IMR-90 (cell line): ENCODE measurements at regions not wholly inside any gene's neighbourhood (a gene's known extent, or its start where the extent isn't known, plus 50 kb on each side); places are given as distances from the start of the nearest gene placed in this dataset.
A peak's percentile ranks its signal among the peaks of the same experiment; 100 is the strongest.

Experiments
- ATAC-seq: fragments of 200-7000 bp; cut with Tn5 transposase; 2 replicates; pipeline ENCODE4 v1.9.1; 2020; ENCODE audit warnings: low read depth, mild to moderate bottlenecking, moderate library complexity
- BruUV-seq: library from RNA; stranded (reverse); fragments of 400-500 nt; replicated peaks from 2 replicates; lab custom pipeline; 2021; lab: Mats Ljungman, UMichigan
- CTCF ChIA-PET: fragments of 300-600 bp; formaldehyde crosslinking; extraction: SDS; loops from one replicate; lab custom pipeline; 2021; ENCODE audit warnings: antibody characterized with exemption; lab: Yijun Ruan, JAX
- POLR2A ChIA-PET: fragments of 300-600 bp; sonication (Branson Sonifier 250); formaldehyde crosslinking; loops from one replicate; lab custom pipeline; 2022; ENCODE audit warnings: antibody characterized with exemption; ENCODE audit not compliant: unreplicated experiment; lab: Charles Lee
- DNase-seq: peaks from one replicate; pipeline ENCODE4 v3.0.0; 2013
- H2AFZ ChIP-seq: replicated peaks from 2 replicates; pipeline ENCODE3; 2013; ENCODE audit warnings: low read length, mild to moderate bottlenecking; ENCODE audit not compliant: poor library complexity
- H2AK5ac ChIP-seq: 2 replicates; pipeline ENCODE4 v1.6.1; 2013; ENCODE audit warnings: low read depth, low read length, inconsistent platforms
- H2AK9ac ChIP-seq: replicated peaks from 2 replicates; pipeline ENCODE3; 2013; ENCODE audit warnings: mild to moderate bottlenecking, low read depth, low read length, moderate library complexity; ENCODE audit not compliant: poor library complexity
- H2BK120ac ChIP-seq: 2 replicates; pipeline ENCODE4 v1.6.1; 2013; ENCODE audit warnings: low read depth, low read length, inconsistent platforms
- H2BK15ac ChIP-seq: 3 replicates; pipeline ENCODE4 v1.6.1; 2013; ENCODE audit warnings: low read depth, low read length, inconsistent platforms
- H2BK20ac ChIP-seq: 2 replicates; pipeline ENCODE4 v1.6.1; 2013; ENCODE audit warnings: low read depth, mild to moderate bottlenecking, inconsistent platforms, low read length, moderate library complexity
- H2BK5ac ChIP-seq: 2 replicates; pipeline ENCODE4 v1.6.1; 2013; ENCODE audit warnings: mild to moderate bottlenecking, low read depth, low read length, inconsistent platforms; ENCODE audit not compliant: poor library complexity, severe bottlenecking
- H3K14ac ChIP-seq: replicated peaks from 2 replicates; pipeline ENCODE4 v1.6.1; 2013; ENCODE audit warnings: low read depth, low read length, inconsistent platforms
- H3K18ac ChIP-seq: 2 replicates; pipeline ENCODE4 v1.6.1; 2013; ENCODE audit warnings: low read depth, low read length, control low read depth
- H3K23ac ChIP-seq: 2 replicates; pipeline ENCODE4 v1.6.1; 2013; ENCODE audit warnings: low read depth, low read length, inconsistent platforms
- H3K27ac ChIP-seq: 2 replicates; pipeline ENCODE4 v1.5.1; 2013; ENCODE audit warnings: mild to moderate bottlenecking, control low read depth, low read length; ENCODE audit not compliant: insufficient read depth
- H3K27me3 ChIP-seq: 2 replicates; pipeline ENCODE4 v1.6.1; 2013; ENCODE audit warnings: low read length; ENCODE audit not compliant: control insufficient read depth, insufficient read depth
- H3K36me3 ChIP-seq: 2 replicates; pipeline ENCODE4 v1.6.1; 2013; ENCODE audit warnings: low read length, mixed read lengths; ENCODE audit not compliant: control insufficient read depth, insufficient read depth
- H3K4ac ChIP-seq: 2 replicates; pipeline ENCODE4 v1.6.1; 2013; ENCODE audit warnings: low read depth, low read length, inconsistent platforms
- H3K4me1 ChIP-seq: 2 replicates; pipeline ENCODE4 v1.6.1; 2013; ENCODE audit warnings: low read length, mixed read lengths; ENCODE audit not compliant: control insufficient read depth, insufficient read depth
- H3K4me2 ChIP-seq: 2 replicates; pipeline ENCODE4 v1.6.1; 2013; ENCODE audit warnings: low read depth, mild to moderate bottlenecking, control low read depth, low read length, moderate library complexity
- H3K4me3 ChIP-seq: 2 replicates; pipeline ENCODE4 v1.5.1; 2013; ENCODE audit warnings: low read depth, mild to moderate bottlenecking, control low read depth, low read length, moderate library complexity; ENCODE audit not compliant: insufficient read depth
- H3K56ac ChIP-seq: 2 replicates; pipeline ENCODE4 v1.6.1; 2013; ENCODE audit warnings: low read length, inconsistent platforms; ENCODE audit not compliant: insufficient read depth; ENCODE audit errors: extremely low read depth
- H3K79me1 ChIP-seq, 2 experiments: 2 replicates each; pipeline ENCODE4 v1.6.1; 2013; ENCODE audit warnings: low read length in 2 of 2, inconsistent platforms in 1 of 2, low read depth in 1 of 2
- H3K9ac ChIP-seq: 2 replicates; pipeline ENCODE4 v1.6.1; 2013; ENCODE audit warnings: low read depth, low read length, control low read depth
- H3K9me1 ChIP-seq: 2 replicates; pipeline ENCODE4 v1.6.1; 2013; ENCODE audit warnings: low read length, inconsistent platforms; ENCODE audit not compliant: insufficient read depth
- H3K9me3 ChIP-seq: 2 replicates; pipeline ENCODE4 v1.6.1; 2013; ENCODE audit warnings: low read length; ENCODE audit not compliant: control insufficient read depth, insufficient read depth
- H4K20me1 ChIP-seq: 2 replicates; pipeline ENCODE4 v1.6.1; 2013; ENCODE audit warnings: low read length, inconsistent platforms; ENCODE audit not compliant: insufficient read depth
- H4K5ac ChIP-seq: 2 replicates; pipeline ENCODE4 v1.6.1; 2013; ENCODE audit warnings: mild to moderate bottlenecking, low read depth, low read length, control low read depth
- H4K8ac ChIP-seq, 2 experiments: 2 replicates each; pipeline ENCODE4 v1.6.1; 2013; ENCODE audit warnings: low read depth in 2 of 2, low read length in 2 of 2, control low read depth in 1 of 2, inconsistent platforms in 1 of 2
- H4K91ac ChIP-seq: 2 replicates; pipeline ENCODE4 v1.6.1; 2013; ENCODE audit warnings: low read depth, low read length, inconsistent platforms; ENCODE audit not compliant: insufficient read depth
- CEBPB ChIP-seq: IDR thresholded peaks from 2 replicates; pipeline ENCODE4 v1.6.1; 2012; ENCODE audit warnings: low read depth, low read length, improper control_type of control experiment
- MAFK ChIP-seq: IDR thresholded peaks from 2 replicates; pipeline ENCODE4 v1.6.1; 2012; ENCODE audit warnings: low read depth, low read length, improper control_type of control experiment
- WGBS, 2 experiments: methylation state at CpG; one replicate each; pipeline versions ENCODE4 v1.1.5 to v1.1.7; 2013; ENCODE audit warnings: missing lambda C conversion rate in 2 of 2; ENCODE audit not compliant: insufficient read length in 1 of 2; ENCODE audit errors: extremely low coverage in 2 of 2; 5-methylcytosine and 5-hydroxymethylcytosine counted together
- dilution Hi-C: fragments of 300-500 bp; cut with HindIII; formaldehyde crosslinking; loops from one replicate; pipeline ENCODE4 v1.14.3; 2018; ENCODE audit warnings: low sequenced_read_pairs; ENCODE audit not compliant: unreplicated experiment
- in situ Hi-C: fragments of 300-500 bp; cut with MboI; formaldehyde crosslinking; loops from 3 replicates; pipeline ENCODE4 v1.14.3; 2019; ENCODE audit warnings: low sequenced_read_pairs, inconsistent platforms, mixed read lengths
- intact Hi-C: fragments of 100-400 bp; cut with micrococcal nuclease; formaldehyde crosslinking; loops from 2 replicates; pipeline ENCODE4 v1.10.0; 2022

DNA sequence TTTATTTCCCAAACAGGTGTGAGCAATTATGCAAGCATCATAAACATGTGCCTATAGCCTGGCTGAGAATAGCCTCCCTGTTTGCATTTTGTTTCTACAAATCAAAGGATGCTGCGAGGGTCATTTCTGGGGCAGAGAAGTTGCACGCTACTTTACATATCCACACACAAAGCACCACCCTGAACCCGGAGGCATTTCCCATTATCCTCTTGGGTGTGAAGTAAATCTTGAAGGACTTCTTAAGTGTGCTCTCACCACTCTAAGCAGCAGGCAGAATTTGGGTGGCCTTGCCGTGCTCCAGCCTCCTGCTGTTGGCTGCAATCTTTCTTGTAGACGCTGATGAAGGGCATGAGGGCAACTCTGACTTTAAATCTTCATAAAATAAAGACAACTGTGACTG is 124.0 kb upstream of the TLE4 start:
- Histone ChIP-seq H2AK9ac (no peak overlapping the region), H3K27ac (no peak overlapping the region), H2BK120ac (no peak overlapping the region), H3K4me1 (no peaks in the 10 kb centered on the region), H4K8ac (no peak overlapping the region), H4K5ac (no peak overlapping the region), H3K9ac (no peak overlapping the region), H2BK5ac (no peak overlapping the region), H2AK5ac (no peak overlapping the region), H3K18ac (no peak overlapping the region), H3K79me1 (no peaks in the 10 kb centered on the region), H3K56ac (no peak overlapping the region), H3K36me3 (no peaks in the 10 kb centered on the region), H4K20me1 (no peaks in the 10 kb centered on the region), H3K4me3 (no peak overlapping the region), H2BK15ac (no peak overlapping the region), H3K27me3 (no peaks in the 10 kb centered on the region), H3K9me1 (no peaks in the 10 kb centered on the region), H3K14ac (no peak overlapping the region), H2AFZ (peak overlapping the region; percentile 2), H3K23ac (no peak overlapping the region), H3K4me2 (no peak overlapping the region), H4K91ac (no peak overlapping the region), H3K9me3 (no peaks in the 10 kb centered on the region; the same call in 1 of the 2 replicates), H2BK20ac (no peak overlapping the region), H3K4ac (no peak overlapping the region)
- intact Hi-C loops = no loop called here
- BruUV-seq = no TSS peak
- ChIA-PET CTCF (no interaction called here), POLR2A (no interaction called here)
- TF ChIP-seq CEBPB (no peak), MAFK (no peak)
- dilution Hi-C loops = no loop called here
- no peak; the same call in 1 of the 2 replicates for ATAC-seq
- in situ Hi-C loops = no loop called here
- no peak for DNase-seq
- 0% methylated on average over 1 of the region's 5 CpGs; no CpG with 5 or more reads in 1 of the 2 experiments for WGBS, 2 experiments
